ENCODE measurements at regions not wholly inside any gene's neighbourhood (a gene's known extent, or its start where the extent isn't known, plus 50 kb on each side); places are given as distances from the start of the nearest gene placed in this dataset.

DNA sequence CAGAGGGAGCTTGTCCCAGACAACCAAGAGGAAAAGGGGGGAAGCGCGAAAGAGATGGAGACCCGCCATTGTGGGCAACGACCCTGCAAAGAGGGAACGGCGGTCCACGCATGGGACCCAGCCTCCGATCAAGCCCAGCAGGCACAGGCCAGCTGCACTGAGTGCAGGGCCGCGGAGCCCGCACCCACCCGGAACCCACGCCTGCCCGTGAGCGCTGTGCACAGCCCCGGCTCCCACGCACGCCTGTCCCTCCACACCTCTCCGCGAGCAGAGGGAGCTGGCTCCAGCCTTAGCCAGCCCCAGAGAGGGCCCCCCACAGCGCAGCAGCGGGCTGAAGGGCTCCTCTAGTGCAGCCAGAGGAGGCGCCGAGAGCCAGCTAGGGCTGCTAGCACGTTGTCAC lies 416.5 kb downstream of the DMRTA1 start:
- no peak overlapping the region for H3K27ac ChIP-seq (ENCODE audit: low read depth, low read length)
- H3K4me3 ChIP-seq (ENCODE audit: low read length) = no peak overlapping the region
- no peaks in the 10 kb centered on the region for H3K27me3 ChIP-seq (ENCODE audit: control insufficient read depth, insufficient read depth, low read length)
- no peak overlapping the region for H3K9ac ChIP-seq (ENCODE audit: low read length)
- H3K36me3 ChIP-seq (ENCODE audit: control insufficient read depth, insufficient read depth, low read length) = no peaks in the 10 kb centered on the region
- H3K4me1 ChIP-seq (ENCODE audit: control insufficient read depth, insufficient read depth, low read length) = no peaks in the 10 kb centered on the region

DNA sequence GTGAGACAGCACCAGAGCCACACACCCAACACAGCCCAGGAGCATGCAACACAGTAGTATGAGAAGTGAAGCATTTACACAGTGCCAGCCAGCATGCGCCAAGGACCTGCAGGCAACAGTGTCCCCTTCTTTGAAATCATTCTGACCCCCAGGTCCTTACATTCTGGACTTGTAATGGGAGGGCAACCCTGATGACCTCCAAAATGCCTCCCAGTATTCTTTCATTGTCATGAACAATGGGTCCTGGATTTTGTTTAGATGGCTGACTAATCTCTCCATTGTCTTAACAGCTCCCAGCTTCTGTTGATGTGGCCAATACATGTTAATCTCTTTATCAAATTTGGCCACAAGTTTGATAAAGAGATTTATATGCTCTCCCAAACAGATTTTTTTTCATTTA lies 417.1 kb downstream of the DMRTA1 start:
- H3K27ac ChIP-seq (ENCODE audit: low read depth, low read length) = no peak overlapping the region
- H3K4me3 ChIP-seq (ENCODE audit: low read length) = no peak overlapping the region
- no peaks in the 10 kb centered on the region for H3K27me3 ChIP-seq (ENCODE audit: control insufficient read depth, insufficient read depth, low read length)
- H3K36me3 ChIP-seq (ENCODE audit: control insufficient read depth, insufficient read depth, low read length) = no peaks in the 10 kb centered on the region
- no peaks in the 10 kb centered on the region for H3K4me1 ChIP-seq (ENCODE audit: control insufficient read depth, insufficient read depth, low read length)
- H3K9ac ChIP-seq (ENCODE audit: low read length) = no peak overlapping the region

DNA sequence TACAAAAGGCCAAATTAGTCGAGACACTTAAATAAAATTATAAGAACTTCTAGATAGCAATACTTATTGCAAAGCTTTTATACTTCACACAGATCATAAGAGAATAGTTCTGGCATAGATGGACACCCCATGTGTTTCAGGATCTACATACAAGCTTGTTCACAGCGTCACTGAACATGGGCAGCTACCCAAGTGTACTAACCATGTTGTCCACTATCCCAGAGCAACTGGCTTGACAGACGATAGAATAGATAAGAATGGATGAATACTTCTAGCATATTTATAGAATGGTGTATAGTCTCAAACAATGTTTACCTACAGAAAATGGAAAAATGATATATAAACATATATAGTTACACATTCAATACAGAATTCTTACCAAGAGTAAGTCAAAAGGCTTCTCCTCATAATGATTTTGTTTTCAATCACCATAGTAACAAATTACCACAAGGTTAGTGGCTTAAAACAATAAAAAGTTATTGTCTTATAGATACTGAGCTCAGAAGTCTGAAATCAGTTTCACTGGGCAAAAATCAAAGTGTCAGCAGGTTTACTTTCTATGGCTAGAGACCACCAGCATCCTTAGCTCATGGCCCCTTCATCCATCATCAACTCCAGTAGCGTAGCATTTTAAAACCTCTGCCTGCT lies 446.7 kb downstream of the DMRTA1 start:
- Histone ChIP-seq H3K4me1 (ENCODE audit: control insufficient read depth, insufficient read depth, low read length) (no peaks in the 10 kb centered on the region), H3K4me3 (ENCODE audit: low read length) (no peak overlapping the region), H3K9ac (ENCODE audit: low read length) (no peak overlapping the region), H3K27ac (ENCODE audit: low read depth, low read length) (no peak overlapping the region), H3K36me3 (ENCODE audit: control insufficient read depth, insufficient read depth, low read length) (no peaks in the 10 kb centered on the region), H3K27me3 (ENCODE audit: control insufficient read depth, insufficient read depth, low read length) (no peaks in the 10 kb centered on the region)

DNA sequence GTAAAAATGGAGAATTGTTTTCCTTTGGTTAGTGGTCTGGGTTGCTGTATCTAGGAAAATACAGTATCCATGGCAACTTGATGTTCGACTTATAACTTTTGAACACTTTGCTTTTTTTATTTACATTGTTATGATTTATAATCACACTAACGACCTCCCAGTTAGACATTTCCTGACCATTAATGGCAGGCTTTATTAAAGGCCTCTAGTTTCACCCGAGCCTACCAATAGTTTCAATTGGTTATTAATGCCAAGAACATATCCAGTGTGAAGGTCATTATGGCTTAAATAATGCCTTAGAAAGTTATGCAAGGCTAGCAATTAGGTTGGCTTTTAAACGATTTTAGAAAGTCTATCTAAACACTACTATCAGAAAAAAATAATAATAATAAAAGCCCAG lies 452.0 kb downstream of the DMRTA1 start:
- Histone ChIP-seq H3K9ac (ENCODE audit: low read length) (no peak overlapping the region), H3K27ac (ENCODE audit: low read depth, low read length) (no peak overlapping the region), H3K4me1 (ENCODE audit: control insufficient read depth, insufficient read depth, low read length) (no peaks in the 10 kb centered on the region), H3K36me3 (ENCODE audit: control insufficient read depth, insufficient read depth, low read length) (no peaks in the 10 kb centered on the region), H3K4me3 (ENCODE audit: low read length) (no peak overlapping the region), H3K27me3 (ENCODE audit: control insufficient read depth, insufficient read depth, low read length) (no peaks in the 10 kb centered on the region)

DNA sequence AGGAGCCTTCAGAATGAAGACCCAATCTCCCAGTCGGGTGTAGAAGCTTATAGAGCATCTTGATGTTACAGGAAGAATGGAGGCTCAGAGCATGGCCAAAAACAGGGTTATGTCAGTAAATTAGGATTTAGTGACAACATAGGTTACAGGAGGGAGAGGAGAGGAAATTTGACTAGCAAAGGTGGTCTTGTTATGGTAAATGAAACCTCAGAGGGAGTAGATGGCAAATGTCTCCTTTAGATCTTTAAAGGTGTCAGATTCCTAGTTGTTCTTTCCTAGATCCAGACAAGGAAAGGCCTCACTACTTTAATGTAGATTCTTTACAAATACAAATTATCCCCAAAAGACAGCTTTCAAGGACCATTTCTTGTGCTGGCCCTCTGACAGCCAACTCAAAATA lies 465.0 kb downstream of the DMRTA1 start:
- H3K9ac ChIP-seq (ENCODE audit: low read length) = no peak overlapping the region
- H3K36me3 ChIP-seq (ENCODE audit: control insufficient read depth, insufficient read depth, low read length) = no peaks in the 10 kb centered on the region
- no peak overlapping the region for H3K4me3 ChIP-seq (ENCODE audit: low read length)
- H3K27ac ChIP-seq (ENCODE audit: low read depth, low read length) = no peak overlapping the region
- no peaks in the 10 kb centered on the region for H3K27me3 ChIP-seq (ENCODE audit: control insufficient read depth, insufficient read depth, low read length)
- H3K4me1 ChIP-seq (ENCODE audit: control insufficient read depth, insufficient read depth, low read length) = no peaks in the 10 kb centered on the region

DNA sequence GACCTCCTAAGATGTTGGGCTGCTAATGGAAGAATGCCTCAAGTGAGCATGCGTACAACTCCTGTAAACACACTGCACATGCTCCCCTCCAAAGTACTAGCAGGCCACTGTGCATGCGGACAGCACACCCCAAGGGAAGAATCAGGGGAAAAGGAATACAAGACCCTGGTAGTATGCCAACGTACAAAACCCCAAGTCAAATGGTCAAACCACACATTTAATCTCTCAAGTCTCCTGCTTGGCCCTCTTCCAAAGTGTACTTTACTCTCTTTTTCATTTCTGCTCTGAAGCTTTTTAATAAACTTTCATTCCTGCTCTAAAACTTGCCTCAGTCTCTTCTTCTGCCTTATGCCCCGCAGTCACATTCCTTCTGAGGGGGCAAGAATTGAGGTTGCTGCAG lies 466.4 kb downstream of the DMRTA1 start:
- H3K36me3 ChIP-seq (ENCODE audit: control insufficient read depth, insufficient read depth, low read length) = no peaks in the 10 kb centered on the region
- no peak overlapping the region for H3K27ac ChIP-seq (ENCODE audit: low read depth, low read length)
- no peak overlapping the region for H3K9ac ChIP-seq (ENCODE audit: low read length)
- H3K4me1 ChIP-seq (ENCODE audit: control insufficient read depth, insufficient read depth, low read length) = no peaks in the 10 kb centered on the region
- no peak overlapping the region for H3K4me3 ChIP-seq (ENCODE audit: low read length)
- H3K27me3 ChIP-seq (ENCODE audit: control insufficient read depth, insufficient read depth, low read length) = no peaks in the 10 kb centered on the region

DNA sequence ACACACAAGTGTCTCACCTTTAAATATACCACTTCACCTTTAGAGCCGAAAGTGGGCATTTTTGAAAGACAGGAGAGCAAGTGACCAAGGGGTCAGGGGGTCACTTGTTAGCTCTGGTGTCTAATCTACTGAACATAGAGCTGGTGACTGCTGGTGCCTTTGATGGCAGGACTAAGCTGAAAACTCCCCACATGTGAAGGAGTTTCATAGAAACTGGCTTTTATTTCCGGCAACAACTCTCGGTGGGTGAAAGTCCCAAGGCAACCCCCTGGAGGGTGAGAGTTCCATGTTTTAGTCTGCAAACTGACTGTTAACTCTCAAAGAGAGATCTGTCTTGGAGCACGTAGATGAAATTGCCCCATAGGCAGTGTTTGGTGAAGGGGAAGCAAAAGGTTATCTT lies 466.9 kb downstream of the DMRTA1 start:
- no peaks in the 10 kb centered on the region for H3K36me3 ChIP-seq (ENCODE audit: control insufficient read depth, insufficient read depth, low read length)
- no peak overlapping the region for H3K27ac ChIP-seq (ENCODE audit: low read depth, low read length)
- H3K4me1 ChIP-seq (ENCODE audit: control insufficient read depth, insufficient read depth, low read length) = no peaks in the 10 kb centered on the region
- H3K9ac ChIP-seq (ENCODE audit: low read length) = no peak overlapping the region
- no peaks in the 10 kb centered on the region for H3K27me3 ChIP-seq (ENCODE audit: control insufficient read depth, insufficient read depth, low read length)
- no peak overlapping the region for H3K4me3 ChIP-seq (ENCODE audit: low read length)

DNA sequence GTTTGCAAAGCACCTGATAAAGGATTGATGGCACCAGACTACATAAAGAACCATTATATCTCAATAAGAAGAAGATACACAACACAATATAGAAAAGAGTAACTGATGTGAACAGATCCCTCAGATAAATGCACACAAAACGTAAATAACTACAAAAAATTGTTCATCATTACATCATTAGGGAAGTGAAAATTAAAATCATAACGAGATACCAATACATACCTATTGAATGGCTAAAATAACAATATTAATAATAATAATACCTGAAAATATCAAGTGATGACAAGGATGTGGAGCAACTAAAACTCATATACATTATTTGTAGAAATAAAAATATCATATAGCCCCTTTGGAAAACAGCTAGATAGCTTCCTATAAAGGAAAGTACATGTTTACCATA lies 469.5 kb downstream of the DMRTA1 start:
- no peaks in the 10 kb centered on the region for H3K27me3 ChIP-seq (ENCODE audit: control insufficient read depth, insufficient read depth, low read length)
- no peaks in the 10 kb centered on the region for H3K4me1 ChIP-seq (ENCODE audit: control insufficient read depth, insufficient read depth, low read length)
- H3K36me3 ChIP-seq (ENCODE audit: control insufficient read depth, insufficient read depth, low read length) = no peaks in the 10 kb centered on the region
- no peak overlapping the region for H3K4me3 ChIP-seq (ENCODE audit: low read length)
- H3K27ac ChIP-seq (ENCODE audit: low read depth, low read length) = no peak overlapping the region
- no peak overlapping the region for H3K9ac ChIP-seq (ENCODE audit: low read length)

DNA sequence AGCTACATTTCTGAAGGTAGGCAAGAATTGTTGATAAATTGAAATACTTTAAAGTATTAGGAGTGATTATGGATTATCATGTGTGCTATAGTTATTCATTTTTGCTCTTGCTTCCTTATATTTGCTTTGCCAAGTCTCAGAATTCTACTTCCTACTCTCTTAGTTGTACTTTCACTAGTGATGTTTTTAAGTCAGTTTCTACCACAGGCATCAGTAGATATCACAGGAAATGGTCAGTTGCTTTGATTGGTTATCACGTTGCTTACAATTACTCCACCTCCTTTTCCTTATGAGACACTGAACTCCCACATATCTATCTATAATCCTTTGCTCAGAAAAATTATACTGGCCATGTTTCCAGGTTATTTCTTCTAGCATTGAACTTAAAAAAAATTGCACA lies 472.8 kb downstream of the DMRTA1 start:
- Histone ChIP-seq H3K4me3 (ENCODE audit: low read length) (no peak overlapping the region), H3K27ac (ENCODE audit: low read depth, low read length) (no peak overlapping the region), H3K9ac (ENCODE audit: low read length) (no peak overlapping the region), H3K36me3 (ENCODE audit: control insufficient read depth, insufficient read depth, low read length) (no peaks in the 10 kb centered on the region), H3K27me3 (ENCODE audit: control insufficient read depth, insufficient read depth, low read length) (no peaks in the 10 kb centered on the region), H3K4me1 (ENCODE audit: control insufficient read depth, insufficient read depth, low read length) (no peaks in the 10 kb centered on the region)

DNA sequence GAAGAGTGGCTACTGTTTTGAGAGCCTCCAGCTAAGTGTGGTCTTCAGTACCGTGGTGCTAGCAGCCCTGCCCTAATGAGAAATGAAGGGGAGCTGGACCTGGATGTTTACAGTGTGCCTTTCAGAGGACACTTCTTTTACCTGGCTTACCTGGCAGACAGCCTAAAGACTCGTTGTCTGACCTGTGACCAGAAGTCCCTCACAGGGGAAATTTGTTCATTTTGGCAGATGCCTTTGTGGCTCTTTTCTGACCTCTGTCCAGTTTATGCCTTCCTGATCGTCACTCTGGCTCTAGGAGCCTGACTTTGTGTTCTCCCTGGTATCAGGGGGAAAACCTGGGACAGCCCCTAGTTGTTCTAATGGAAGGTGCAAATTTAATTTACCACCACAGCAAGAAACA lies 475.1 kb downstream of the DMRTA1 start:
- no peaks in the 10 kb centered on the region for H3K4me1 ChIP-seq (ENCODE audit: control insufficient read depth, insufficient read depth, low read length)
- no peaks in the 10 kb centered on the region for H3K27me3 ChIP-seq (ENCODE audit: control insufficient read depth, insufficient read depth, low read length)
- H3K36me3 ChIP-seq (ENCODE audit: control insufficient read depth, insufficient read depth, low read length) = no peaks in the 10 kb centered on the region
- H3K4me3 ChIP-seq (ENCODE audit: low read length) = no peak overlapping the region
- no peak overlapping the region for H3K27ac ChIP-seq (ENCODE audit: low read depth, low read length)
- no peak overlapping the region for H3K9ac ChIP-seq (ENCODE audit: low read length)

DNA sequence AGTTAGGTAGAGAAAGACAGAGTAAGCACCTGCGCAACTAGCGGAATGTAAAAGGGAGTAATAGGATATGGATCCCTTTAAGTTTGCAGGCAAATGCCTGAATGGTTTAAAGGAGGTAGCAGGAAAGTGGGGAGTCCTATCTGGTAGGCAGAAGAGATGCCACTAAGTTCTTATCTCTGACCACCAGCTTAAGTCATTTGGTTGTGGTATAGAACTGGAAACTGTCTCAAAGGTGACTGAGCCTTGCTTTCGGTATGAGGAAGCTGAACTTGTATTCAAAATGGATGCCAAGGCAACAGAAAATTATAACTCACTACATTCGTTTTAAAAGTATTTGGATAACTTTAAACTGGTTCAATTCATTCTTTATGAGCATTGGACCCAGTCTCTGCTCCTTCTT lies 475.6 kb downstream of the DMRTA1 start:
- no peak overlapping the region for H3K27ac ChIP-seq (ENCODE audit: low read depth, low read length)
- H3K36me3 ChIP-seq (ENCODE audit: control insufficient read depth, insufficient read depth, low read length) = no peaks in the 10 kb centered on the region
- H3K4me1 ChIP-seq (ENCODE audit: control insufficient read depth, insufficient read depth, low read length) = no peaks in the 10 kb centered on the region
- H3K4me3 ChIP-seq (ENCODE audit: low read length) = no peak overlapping the region
- H3K27me3 ChIP-seq (ENCODE audit: control insufficient read depth, insufficient read depth, low read length) = no peaks in the 10 kb centered on the region
- no peak overlapping the region for H3K9ac ChIP-seq (ENCODE audit: low read length)

DNA sequence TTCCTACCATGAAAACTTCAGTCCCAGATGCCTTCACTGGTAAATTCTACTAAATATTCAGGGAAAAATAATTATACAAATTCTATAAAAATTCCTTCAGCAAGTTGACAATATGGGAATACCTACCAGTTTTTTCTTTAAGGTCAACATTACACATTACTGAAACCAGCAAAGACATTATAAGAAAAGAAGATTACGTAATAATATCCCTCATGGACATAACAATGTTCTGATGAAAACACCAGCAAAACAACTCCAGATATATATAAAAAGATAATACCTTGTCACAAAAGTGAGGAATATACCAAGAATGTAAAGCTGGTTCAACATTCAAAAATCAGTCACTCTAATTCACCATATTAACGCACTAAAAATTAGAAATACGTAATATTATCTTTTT lies 507.9 kb downstream of the DMRTA1 start:
- Histone ChIP-seq H3K27me3 (ENCODE audit: control insufficient read depth, insufficient read depth, low read length) (no peaks in the 10 kb centered on the region), H3K9ac (ENCODE audit: low read length) (no peak overlapping the region), H3K27ac (ENCODE audit: low read depth, low read length) (no peak overlapping the region), H3K4me1 (ENCODE audit: control insufficient read depth, insufficient read depth, low read length) (no peaks in the 10 kb centered on the region), H3K36me3 (ENCODE audit: control insufficient read depth, insufficient read depth, low read length) (no peaks in the 10 kb centered on the region), H3K4me3 (ENCODE audit: low read length) (no peak overlapping the region)

DNA sequence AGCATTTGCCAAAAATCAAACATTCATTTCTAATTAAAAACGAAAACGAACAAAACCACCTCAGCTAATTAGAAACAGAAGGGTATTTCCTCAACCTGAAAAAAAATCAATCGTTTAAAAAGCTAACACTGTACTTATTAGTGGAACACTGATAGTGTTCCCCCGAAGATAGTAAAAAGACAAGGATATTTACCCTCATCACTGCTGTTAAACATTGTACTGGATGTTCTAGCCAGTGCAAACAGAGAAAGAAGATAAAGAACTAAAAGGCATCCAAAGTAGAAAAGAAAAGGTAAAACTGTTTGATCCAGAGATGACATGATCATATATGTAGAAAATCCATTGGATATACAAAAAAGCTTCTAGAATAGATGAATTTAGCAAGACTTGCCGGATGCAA lies 508.3 kb downstream of the DMRTA1 start:
- Histone ChIP-seq H3K36me3 (ENCODE audit: control insufficient read depth, insufficient read depth, low read length) (no peaks in the 10 kb centered on the region), H3K27me3 (ENCODE audit: control insufficient read depth, insufficient read depth, low read length) (no peaks in the 10 kb centered on the region), H3K4me1 (ENCODE audit: control insufficient read depth, insufficient read depth, low read length) (no peaks in the 10 kb centered on the region), H3K9ac (ENCODE audit: low read length) (no peak overlapping the region), H3K27ac (ENCODE audit: low read depth, low read length) (no peak overlapping the region), H3K4me3 (ENCODE audit: low read length) (no peak overlapping the region)
